Activated CD4-positive, alpha-beta T cell treated with anti-CD3 and anti-CD28 coated beads for 1 hour (primary cell): ENCODE measurements at regions not wholly inside any gene's neighbourhood (a gene's known extent, or its start where the extent isn't known, plus 50 kb on each side); places are given as distances from the start of the nearest gene placed in this dataset.
"Not testable (repeated sequence)": the region's sequence is repeated elsewhere in the genome, so short reads cannot be mapped to it uniquely, and the experiment has no call there.

ENCODE experiments used
- DNase-seq: peaks from one replicate; pipeline ENCODE4 v3.0.0-alpha.2; 2020

DNA sequence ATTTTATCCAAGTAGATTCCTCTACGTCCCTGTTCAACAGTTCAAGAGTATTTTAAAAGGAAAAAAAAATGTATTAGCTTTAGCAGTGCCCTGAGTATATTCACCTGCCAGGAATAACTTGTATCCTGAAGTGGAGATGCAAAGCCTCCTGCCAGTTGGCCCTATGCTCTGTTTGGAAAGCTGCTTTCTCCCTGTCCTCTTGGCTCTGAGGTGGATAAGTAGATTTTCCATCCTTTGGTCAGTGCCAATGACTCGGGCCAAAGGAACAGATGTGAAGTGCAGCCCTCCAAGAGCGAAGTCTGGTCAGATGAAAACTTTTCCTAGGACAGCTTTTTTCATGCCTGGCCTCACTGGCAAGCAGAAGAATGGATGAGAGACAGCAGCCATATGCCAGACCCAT, 839.9 kb upstream of the TENM4 start:
- no peak for DNase-seq

- DNase-seq = no peak
Observed at GRCh38 chr11:80261776-80262175, 820.9 kb upstream of the TENM4 start.

GRCh38 chr11:80257319-80258015, 816.6 kb upstream of the TENM4 start:
- DNase-seq = not testable (repeated sequence)

GRCh38 chr11:80255021-80255420, 814.2 kb upstream of the TENM4 start:
- DNase-seq = no peak

- DNase-seq = no peak
Observed at GRCh38 chr11:80241766-80242165, 800.9 kb upstream of the TENM4 start.

- DNase-seq = no peak
Observed at GRCh38 chr11:80240245-80240644, 799.4 kb upstream of the TENM4 start.

DNA sequence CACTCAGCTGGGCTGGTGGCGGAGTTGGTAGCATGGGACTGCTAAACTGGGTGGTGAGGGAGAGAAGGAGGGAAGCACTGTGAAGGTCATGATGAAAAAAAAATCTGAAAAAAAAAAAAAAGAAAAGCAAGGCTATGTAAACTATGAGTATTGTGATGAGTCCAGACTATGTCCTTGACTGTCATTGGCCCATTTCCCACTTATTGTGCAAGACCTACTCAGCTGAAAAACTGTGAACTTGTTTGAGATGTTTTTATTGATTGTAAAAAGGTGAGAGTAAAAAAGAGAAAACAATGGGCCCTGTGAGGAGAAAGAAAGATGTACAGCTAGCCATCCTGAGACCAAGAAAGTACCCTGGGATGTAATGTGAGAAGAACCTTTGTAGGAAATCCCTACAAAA, 798.4 kb upstream of the TENM4 start:
- no peak for DNase-seq

GRCh38 chr11:80227915-80228314, 787.1 kb upstream of the TENM4 start:
- no peak for DNase-seq

- DNase-seq = no peak
Observed at GRCh38 chr11:80214413-80214812, 773.6 kb upstream of the TENM4 start.

DNA sequence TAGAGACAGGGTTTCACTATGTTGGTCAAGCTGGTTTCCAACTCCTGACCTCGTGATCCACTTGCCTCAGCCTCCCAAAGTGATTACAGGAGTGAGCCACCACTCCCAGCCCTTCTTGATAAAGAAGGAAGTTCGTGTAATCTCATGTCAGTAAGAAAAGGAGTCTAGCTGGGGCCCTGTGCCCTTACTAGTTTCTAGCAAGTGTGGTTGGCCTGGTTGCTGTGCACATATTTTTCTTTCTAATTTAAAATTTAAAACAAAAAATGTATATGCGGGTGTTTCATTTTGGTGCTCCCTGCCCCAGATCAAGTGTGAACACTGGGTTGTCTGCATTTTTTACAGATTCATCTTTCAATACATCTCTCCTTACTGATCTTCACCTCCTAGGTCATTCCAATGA, 770.8 kb upstream of the TENM4 start:
- no peak for DNase-seq

GRCh38 chr11:80204021-80204420, 763.2 kb upstream of the TENM4 start:
- DNase-seq = no peak

DNA sequence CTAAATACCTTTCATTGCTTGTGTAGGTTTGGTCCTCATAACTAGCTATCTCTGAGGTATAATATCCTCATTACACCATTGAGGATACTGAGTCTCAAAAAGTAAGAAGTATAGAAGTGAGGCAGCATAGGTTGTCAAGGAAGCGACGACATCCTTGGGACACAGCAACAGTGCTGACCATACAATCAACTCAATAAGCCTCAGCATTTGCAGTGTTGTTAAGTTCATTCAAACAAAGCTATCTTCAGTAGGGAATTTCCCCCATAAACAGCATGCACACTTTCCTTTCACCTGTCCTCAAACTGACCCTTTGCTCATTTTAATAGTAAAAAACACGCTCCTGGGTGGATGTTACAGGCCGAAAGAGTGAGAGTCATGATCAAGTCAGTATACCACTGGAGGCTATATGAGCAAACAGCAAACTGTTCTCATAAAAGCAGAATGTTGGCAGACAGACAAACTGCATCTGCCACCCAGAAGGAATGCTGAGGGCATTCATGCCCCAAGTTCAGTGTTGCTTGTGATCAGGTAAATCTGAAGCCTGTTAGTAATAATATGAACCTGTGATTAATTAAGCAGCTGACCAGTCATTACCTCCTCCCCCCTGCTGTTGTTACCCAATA, 756.2 kb upstream of the TENM4 start:
- DNase-seq = no peak

- DNase-seq = no peak
Observed at GRCh38 chr11:80196041-80196440, 755.2 kb upstream of the TENM4 start.

DNA sequence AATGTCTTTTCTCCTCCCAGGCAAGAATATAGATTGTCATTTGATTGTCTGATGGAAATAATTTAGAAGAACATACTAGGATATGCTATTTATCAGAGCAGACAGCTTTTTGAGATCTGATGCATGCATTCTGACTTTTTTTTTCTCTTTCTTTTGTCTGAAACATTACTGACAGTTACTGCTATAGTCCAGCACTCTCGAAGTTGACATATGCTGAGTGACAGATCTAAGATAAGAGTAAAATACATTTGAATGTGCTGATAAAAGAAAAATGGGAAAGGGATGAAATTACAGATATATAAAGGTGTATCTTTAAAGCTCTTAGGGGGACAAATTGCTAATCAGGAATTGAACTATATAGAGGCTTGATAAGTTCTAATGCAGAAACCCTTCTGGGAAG, 753.8 kb upstream of the TENM4 start:
- no peak for DNase-seq

DNA sequence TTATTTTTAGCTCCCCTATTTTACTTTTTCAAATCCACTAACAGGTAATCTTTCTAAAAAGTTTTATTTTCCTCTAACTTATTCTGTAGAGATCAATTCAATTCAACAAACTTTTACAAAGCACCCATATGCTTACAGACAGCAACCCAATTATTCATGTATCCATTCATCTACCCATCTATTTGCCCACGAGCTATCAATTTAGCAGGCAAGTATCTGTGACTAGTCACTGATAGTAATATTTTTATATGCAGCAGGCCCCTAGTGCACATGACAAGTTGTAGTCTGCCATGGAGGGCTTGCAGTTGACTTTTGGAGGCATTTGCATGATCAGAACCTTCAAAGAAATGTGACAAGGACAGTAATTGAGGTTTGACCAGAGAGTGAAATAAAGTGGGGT, 753.2 kb upstream of the TENM4 start:
- DNase-seq = no peak

DNA sequence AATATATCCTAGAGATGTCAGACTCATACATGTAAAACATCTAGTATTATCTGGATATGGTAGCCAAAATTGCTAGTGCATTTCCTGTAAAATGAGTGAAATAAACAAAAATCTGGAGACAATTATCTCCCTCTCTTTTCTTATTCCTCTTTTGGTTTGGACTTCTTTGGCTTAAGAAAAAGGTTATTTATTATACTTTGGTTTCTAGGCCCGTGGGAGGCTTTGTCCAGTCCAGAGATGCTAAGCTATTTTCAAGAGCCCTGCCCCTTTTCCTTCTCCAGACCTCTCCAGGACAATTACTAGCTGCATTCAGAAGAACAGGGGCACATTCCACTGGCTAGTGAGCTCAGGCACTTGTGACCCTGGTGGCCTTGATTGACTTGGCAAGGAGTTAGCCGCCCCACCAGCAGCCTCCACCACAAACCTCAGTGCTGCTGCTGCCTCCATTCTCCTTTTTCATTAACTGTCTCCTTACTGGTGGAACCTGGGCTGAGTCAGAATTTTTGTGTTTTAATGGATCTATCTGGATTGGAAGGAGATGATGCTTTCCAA, 747.3 kb upstream of the TENM4 start:
- DNase-seq = no peak

DNA sequence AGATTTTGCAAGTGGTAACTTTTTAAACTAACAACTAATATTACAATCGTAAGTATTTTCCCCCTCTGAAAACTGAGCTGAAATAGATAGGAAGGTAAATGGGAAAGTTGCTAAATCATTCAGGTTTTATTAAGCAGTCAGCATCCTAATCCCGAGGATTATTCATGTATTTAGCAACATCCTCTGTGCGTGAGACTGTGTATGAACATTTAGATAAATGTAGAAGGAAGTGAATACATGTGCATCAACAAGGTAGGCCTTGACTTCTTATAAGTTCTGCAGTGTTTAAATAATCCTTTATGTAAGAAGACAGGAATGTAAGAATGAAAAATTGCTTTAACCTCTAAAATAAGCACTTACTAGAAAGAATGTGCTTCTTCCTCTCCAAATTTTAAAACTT, 745.9 kb upstream of the TENM4 start:
- DNase-seq = no peak

DNA sequence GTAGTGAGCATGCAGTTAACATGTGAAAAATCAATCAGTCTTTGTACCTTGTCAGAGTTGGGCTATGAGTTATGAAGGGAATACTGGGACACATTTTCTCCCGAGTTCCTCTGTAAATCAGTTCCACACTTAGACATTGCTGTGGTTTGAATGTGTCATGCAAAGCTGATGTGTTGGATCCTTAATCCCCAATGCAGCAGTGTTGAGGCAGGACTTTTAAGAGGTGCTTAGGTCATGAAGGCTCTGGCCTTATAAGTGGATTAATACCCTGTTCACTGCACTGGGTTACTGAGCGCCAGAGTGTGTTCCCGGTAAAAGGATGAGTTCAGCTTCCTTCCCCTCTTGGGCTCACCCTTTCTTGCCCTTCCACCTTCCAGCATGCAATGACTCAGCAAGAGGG, 742.1 kb upstream of the TENM4 start:
- no peak for DNase-seq

- no peak for DNase-seq
Observed at GRCh38 chr11:80173371-80174136, 732.7 kb upstream of the TENM4 start.

DNA sequence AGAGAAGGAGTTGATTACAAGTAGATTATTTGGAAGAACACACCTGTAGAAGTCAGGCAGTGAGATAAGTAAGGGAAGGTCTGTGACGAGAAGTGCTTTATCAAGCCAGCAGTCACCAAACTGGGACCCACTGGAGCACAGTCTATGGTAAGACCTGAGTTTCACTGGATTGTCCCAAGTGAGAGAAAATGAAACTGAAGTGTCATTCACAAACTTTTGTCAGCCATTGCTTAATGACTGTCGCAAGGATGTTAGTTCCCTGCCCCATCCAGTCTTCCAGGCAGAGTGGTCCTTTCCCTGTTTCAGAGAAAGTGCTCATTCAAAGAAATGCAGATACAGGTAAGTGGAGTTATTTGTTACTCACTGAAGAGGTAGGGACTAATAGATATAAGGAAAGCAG, 728.0 kb upstream of the TENM4 start:
- DNase-seq = no peak

DNA sequence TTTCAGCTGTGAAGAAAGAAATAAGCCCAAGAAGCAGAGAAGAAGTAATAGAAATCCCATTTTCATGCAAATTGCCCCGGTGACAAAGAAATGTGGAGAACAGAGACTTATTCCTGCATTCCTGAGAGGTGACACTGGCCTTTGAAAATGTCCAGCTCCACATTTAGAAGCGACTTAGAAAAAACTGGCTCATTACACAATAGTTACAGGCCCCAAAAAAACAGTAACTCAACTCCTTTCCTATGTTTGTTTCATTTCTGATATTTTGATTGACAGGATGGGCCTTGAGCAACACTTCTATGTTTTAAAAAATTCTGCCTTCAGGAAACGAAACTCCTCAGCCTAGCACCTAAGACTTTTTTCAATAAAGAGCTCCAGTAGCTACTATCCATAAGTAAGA, 726.9 kb upstream of the TENM4 start:
- DNase-seq = no peak

DNA sequence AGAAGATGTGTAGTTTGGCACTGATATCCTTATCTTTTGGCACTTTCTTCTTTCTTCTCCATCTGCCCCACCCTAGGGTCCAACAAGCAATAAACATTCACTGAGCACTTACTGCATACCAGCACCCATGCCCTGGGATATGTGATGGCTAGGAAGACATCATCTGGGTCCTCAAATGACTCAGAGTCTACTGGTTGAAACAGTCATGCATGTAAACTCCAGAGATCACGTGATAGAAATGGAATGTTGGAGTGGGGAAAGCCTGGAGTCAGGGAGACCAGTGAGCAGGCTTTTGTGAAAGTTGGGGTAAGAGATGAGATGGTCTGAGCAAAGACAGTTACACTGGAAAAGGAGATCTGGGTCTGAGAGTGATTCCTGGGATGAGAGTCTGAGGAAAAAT, 724.9 kb upstream of the TENM4 start:
- no peak for DNase-seq

GRCh38 chr11:80163441-80163840, 722.6 kb upstream of the TENM4 start:
- no peak for DNase-seq

DNA sequence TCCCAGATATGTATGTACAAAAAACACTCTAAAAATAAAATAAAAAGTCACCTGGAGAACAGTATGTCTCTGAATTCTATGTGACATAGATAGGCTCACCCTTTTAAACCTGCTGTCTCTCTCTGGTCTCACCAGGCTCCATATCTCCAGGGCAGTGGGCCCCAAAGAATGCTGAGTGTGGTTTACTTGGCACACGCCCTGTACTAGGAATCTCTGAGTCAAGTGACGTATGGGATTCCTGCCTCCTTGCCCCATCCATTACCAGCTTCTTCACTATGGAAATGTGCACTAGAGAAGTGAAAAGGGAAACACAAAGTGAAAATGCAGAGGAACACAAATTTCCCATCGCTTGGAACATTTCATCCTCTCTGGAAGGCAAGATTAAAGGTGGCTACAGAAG, 722.2 kb upstream of the TENM4 start:
- DNase-seq = no peak
